Cardiac muscle cell (in vitro differentiated cells and primary cell): ENCODE measurements at regions not wholly inside any gene's neighbourhood (a gene's known extent, or its start where the extent isn't known, plus 50 kb on each side); places are given as distances from the start of the nearest gene placed in this dataset.
A peak's percentile ranks its signal among the peaks of the same experiment; 100 is the strongest.

Experiments
- DNase-seq, 2 donors: peaks; one replicate each; pipeline versions ENCODE4 v3.0.0 to v3.0.0-alpha.2; 2010 to 2017; ENCODE audit warnings: low read depth in 1 of 2, low spot score in 1 of 2
- H3K27ac ChIP-seq: fragments of 200-600 bp; sonication (generic); 2 replicates; pipeline ENCODE4 v1.5.1; 2016
- H3K27me3 ChIP-seq: fragments of 200-600 bp; sonication (generic); 2 replicates; pipeline ENCODE4 v1.6.0; 2016; ENCODE audit warnings: control low read depth
- H3K36me3 ChIP-seq: fragments of 200-600 bp; sonication (generic); 2 replicates; pipeline ENCODE4 v1.5.1; 2016; ENCODE audit warnings: control low read depth
- H3K4me1 ChIP-seq: fragments of 200-600 bp; sonication (generic); 2 replicates; pipeline ENCODE4 v1.8.1; 2017; ENCODE audit warnings: low read depth, mild to moderate bottlenecking, mixed run types
- H3K4me3 ChIP-seq: fragments of 200-600 bp; sonication (generic); 2 replicates; pipeline ENCODE4 v1.5.1; 2016; ENCODE audit warnings: mild to moderate bottlenecking
- H3K9me3 ChIP-seq: fragments of 200-600 bp; sonication (generic); 2 replicates; pipeline ENCODE4 v1.5.1; 2017; ENCODE audit warnings: low read depth, mild to moderate bottlenecking, control low read depth
- TF ChIP-seq, protein P1 (sequence below): IDR thresholded peaks from 2 replicates; pipeline ENCODE4 v1.5.1; 2012; ENCODE audit warnings: low read depth, mild to moderate bottlenecking, low read length

DNA sequence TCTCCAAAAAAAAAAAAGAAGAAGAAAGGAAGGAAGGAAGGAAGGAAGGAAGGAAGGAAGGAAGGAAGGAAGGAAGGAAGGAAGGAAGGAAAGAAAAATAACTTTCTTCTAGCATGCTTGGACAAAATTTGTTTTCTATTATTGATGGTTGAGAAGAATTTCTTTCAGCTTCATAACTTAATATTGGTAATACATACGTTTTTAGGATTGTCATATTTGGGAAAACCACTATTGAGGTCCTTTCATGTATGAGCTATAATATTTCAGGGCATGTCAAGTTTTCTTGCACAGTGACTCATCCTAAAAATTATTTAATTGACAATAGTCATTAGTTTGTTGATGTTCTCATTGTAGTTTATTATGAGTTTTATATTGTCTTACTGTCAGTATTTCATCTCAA, 66.4 kb upstream of the PKDCC start:
- Histone ChIP-seq H3K36me3 (no peaks in the 10 kb centered on the region), H3K9me3 (no peaks in the 10 kb centered on the region), H3K27ac (no peak overlapping the region), H3K4me3 (no peak overlapping the region), H3K4me1 (no peaks in the 10 kb centered on the region), H3K27me3 (no peaks in the 10 kb centered on the region)
- DNase-seq: no peak
- TF ChIP-seq, protein P1, sequence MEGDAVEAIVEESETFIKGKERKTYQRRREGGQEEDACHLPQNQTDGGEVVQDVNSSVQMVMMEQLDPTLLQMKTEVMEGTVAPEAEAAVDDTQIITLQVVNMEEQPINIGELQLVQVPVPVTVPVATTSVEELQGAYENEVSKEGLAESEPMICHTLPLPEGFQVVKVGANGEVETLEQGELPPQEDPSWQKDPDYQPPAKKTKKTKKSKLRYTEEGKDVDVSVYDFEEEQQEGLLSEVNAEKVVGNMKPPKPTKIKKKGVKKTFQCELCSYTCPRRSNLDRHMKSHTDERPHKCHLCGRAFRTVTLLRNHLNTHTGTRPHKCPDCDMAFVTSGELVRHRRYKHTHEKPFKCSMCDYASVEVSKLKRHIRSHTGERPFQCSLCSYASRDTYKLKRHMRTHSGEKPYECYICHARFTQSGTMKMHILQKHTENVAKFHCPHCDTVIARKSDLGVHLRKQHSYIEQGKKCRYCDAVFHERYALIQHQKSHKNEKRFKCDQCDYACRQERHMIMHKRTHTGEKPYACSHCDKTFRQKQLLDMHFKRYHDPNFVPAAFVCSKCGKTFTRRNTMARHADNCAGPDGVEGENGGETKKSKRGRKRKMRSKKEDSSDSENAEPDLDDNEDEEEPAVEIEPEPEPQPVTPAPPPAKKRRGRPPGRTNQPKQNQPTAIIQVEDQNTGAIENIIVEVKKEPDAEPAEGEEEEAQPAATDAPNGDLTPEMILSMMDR: no peak

DNA sequence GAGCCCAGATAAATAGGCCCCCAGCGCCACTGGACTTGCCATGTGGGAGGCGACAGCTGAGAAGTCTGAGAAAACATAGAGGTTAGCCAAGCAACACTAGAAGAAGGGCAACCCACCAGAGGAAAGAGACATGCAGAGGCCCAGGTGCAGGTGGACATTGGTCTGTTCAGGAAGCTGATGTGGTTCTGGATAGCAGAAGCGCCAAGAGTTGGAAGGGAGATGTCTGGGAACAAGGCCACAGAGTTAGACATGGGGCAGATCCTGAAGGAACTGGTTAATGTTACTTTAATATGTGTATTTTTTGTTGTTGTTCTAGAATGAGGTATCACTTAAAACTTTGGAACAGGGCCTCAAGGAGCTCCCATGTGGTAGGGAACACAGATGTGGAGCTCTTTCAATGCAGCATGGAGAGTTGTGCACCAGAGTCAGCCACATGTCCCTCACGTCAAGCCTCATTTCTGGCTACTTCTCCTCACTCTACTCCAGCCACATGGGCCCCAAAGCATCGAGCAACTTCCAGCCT, 62.2 kb upstream of the PKDCC start:
- no peak for DNase-seq
- TF ChIP-seq, protein P1: no peak
- Histone ChIP-seq H3K4me3 (no peak overlapping the region), H3K27ac (no peak overlapping the region), H3K9me3 (no peaks in the 10 kb centered on the region), H3K27me3 (no peaks in the 10 kb centered on the region), H3K4me1 (peaks cover 16% of the 10 kb centered on the region), H3K36me3 (no peaks in the 10 kb centered on the region)

DNA sequence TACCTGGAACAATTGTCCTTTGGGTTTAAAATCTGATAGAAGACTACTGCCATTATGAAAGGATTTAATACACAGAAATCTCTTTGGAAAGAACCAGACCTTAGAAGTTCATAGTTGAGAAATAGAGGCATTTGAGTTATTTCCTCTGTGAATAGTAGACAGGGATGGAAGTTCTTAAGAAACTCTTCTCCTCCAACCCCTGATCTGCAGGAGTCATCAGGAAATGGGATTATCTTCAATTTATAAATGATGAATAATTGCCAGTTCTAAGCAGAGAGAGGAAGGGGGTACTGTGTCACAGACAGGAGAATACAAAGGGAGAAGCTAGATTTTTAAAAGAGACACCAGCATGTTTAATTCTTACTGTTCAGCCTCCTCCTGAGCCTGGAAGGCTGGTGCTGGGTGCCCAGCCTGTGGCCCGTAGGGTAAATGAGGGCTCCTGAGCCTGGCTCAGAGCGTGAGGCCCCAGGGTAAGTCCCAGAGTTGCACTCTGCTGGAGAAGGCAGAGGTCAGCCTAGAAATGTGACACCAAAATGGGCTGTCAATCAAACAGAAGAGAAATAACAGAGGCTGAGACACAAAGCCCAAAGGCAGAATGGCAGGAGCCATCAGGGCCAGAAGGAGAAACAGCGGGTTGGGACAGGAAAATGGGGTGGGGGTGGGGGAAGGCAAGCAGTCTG, 58.2 kb upstream of the PKDCC start:
- DNase-seq: peak; percentile 42 to 70
- Histone ChIP-seq H3K9me3 (no peaks in the 10 kb centered on the region), H3K27me3 (no peaks in the 10 kb centered on the region), H3K36me3 (no peaks in the 10 kb centered on the region), H3K4me3 (no peak overlapping the region), H3K27ac (peak overlapping the region; percentile 62), H3K4me1 (peaks cover 22% of the 10 kb centered on the region)
- TF ChIP-seq, protein P1: no peak

DNA sequence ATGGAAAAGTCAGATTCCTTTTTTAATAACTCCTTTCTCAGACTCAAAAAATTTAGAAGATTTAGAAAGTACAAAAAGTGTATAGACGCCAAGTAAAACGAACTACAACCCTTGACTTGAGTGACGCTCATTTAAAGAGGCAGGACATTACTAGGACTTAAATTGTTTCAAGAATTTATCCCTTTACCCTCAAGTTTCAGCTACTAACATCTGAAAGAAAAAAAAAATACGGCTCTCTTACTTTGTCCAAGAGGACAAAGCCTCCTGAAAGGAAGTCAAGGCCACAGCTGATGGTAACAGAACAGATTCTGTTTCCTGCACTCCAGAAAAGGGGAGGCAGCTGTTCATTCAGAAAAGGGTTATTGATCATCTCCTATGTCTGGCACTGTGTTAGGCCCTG, 57.6 kb upstream of the PKDCC start:
- peaks cover 22% of the 10 kb centered on the region for H3K4me1 ChIP-seq
- no peaks in the 10 kb centered on the region for H3K36me3 ChIP-seq
- H3K4me3 ChIP-seq: no peak overlapping the region
- H3K27ac ChIP-seq: peak overlapping the region; percentile 62
- TF ChIP-seq, protein P1: no peak
- no peak for DNase-seq
- no peaks in the 10 kb centered on the region for H3K27me3 ChIP-seq
- H3K9me3 ChIP-seq: no peaks in the 10 kb centered on the region

DNA sequence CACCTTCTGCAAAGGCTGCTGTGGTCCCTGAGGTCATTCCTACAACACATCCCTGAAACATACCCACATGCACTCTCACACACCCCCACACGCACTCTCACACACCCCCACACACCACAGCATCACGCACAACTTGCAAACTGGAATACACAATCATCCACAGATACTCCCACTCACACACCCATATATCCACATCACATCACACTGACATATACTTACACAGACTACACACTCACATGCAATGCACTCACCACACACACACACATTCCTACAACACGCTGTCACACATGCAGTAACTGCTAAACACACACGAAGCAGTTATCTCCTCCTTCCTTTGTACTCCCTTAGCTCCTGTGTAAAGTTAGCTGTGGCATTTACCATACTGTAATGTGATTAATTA, 57.1 kb upstream of the PKDCC start:
- H3K27me3 ChIP-seq: no peaks in the 10 kb centered on the region
- TF ChIP-seq, protein P1: no peak
- no peak overlapping the region for H3K4me3 ChIP-seq
- H3K9me3 ChIP-seq: no peaks in the 10 kb centered on the region
- no peaks in the 10 kb centered on the region for H3K36me3 ChIP-seq
- H3K4me1 ChIP-seq: peaks cover 22% of the 10 kb centered on the region
- H3K27ac ChIP-seq: peak overlapping the region; percentile 62
- DNase-seq: peak in 1 of 2 donors; percentile 73
